Neural progenitor cell (in vitro differentiated cells): ENCODE measurements at regions not wholly inside any gene's neighbourhood (a gene's known extent, or its start where the extent isn't known, plus 50 kb on each side); places are given as distances from the start of the nearest gene placed in this dataset.
"Not testable (repeated sequence)": the region's sequence is repeated elsewhere in the genome, so short reads cannot be mapped to it uniquely, and the experiment has no call there.

ENCODE experiments used
- DNase-seq: peaks from one replicate; pipeline ENCODE4 v3.0.0-alpha.2; 2016; ENCODE audit warnings: low spot score
- H2AFZ ChIP-seq: fragments of 200-600 bp; sonication (generic); replicated peaks from 2 replicates; pipeline ENCODE4 v1.6.1; 2016; ENCODE audit warnings: antibody characterized with exemption
- H3F3A ChIP-seq: fragments of 200-600 bp; sonication (generic); 2 replicates; pipeline ENCODE4 v1.6.1; 2016; ENCODE audit warnings: antibody characterized with exemption, low read depth
- H3K27ac ChIP-seq: fragments of 200-600 bp; sonication (generic); 2 replicates; pipeline ENCODE4 v1.5.1; 2016; ENCODE audit warnings: mild to moderate bottlenecking
- H3K27me3 ChIP-seq: fragments of 200-600 bp; sonication (generic); 2 replicates; pipeline ENCODE4 v1.6.1; 2016; ENCODE audit warnings: mild to moderate bottlenecking, moderate library complexity
- H3K36me3 ChIP-seq: fragments of 200-600 bp; sonication (generic); 2 replicates; pipeline ENCODE4 v1.5.1; 2016
- H3K4me1 ChIP-seq: fragments of 200-600 bp; sonication (generic); 2 replicates; pipeline ENCODE4 v1.6.1; 2016; ENCODE audit warnings: mixed run types
- H3K4me2 ChIP-seq: fragments of 200-600 bp; sonication (generic); 2 replicates; pipeline ENCODE4 v1.6.1; 2016
- H3K4me3 ChIP-seq: fragments of 200-600 bp; sonication (generic); 2 replicates; pipeline ENCODE4 v1.5.1; 2016
- H3K79me2 ChIP-seq: fragments of 200-600 bp; sonication (generic); 2 replicates; pipeline ENCODE4 v1.6.1; 2016; ENCODE audit warnings: low read depth
- H3K9ac ChIP-seq: fragments of 200-600 bp; sonication (generic); 2 replicates; pipeline ENCODE4 v1.6.1; 2016
- H3K9me3 ChIP-seq: fragments of 200-600 bp; sonication (generic); 2 replicates; pipeline ENCODE4 v1.5.1; 2016; ENCODE audit warnings: low read depth
- H4K20me1 ChIP-seq: fragments of 200-600 bp; sonication (generic); 2 replicates; pipeline ENCODE4 v1.6.1; 2016; ENCODE audit warnings: low read depth
- H3K27ac Mint-ChIP-seq: 3 replicates; pipeline ENCODE4 v1.8.0; 2021; ENCODE audit warnings: mixed read lengths
- H3K27me3 Mint-ChIP-seq: 2 replicates; pipeline ENCODE4 v1.8.0; 2022; ENCODE audit warnings: low read depth, mild to moderate bottlenecking, inconsistent platforms, moderate library complexity, mixed read lengths; ENCODE audit not compliant: insufficient read depth
- H3K36me3 Mint-ChIP-seq: 3 replicates; pipeline ENCODE4 v1.8.0; 2021; ENCODE audit warnings: mixed read lengths
- H3K4me1 Mint-ChIP-seq: 3 replicates; pipeline ENCODE4 v1.8.0; 2021; ENCODE audit warnings: mixed read lengths
- H3K4me3 Mint-ChIP-seq: 3 replicates; pipeline ENCODE4 v1.8.0; 2021; ENCODE audit warnings: mild to moderate bottlenecking, moderate library complexity, mixed read lengths
- H3K9me3 Mint-ChIP-seq: 3 replicates; pipeline ENCODE4 v1.8.0; 2020; ENCODE audit warnings: mixed read lengths
- CTCF ChIP-seq: fragments of 200-600 bp; sonication (generic); IDR thresholded peaks from 2 replicates; pipeline ENCODE4 v1.5.1; 2017; ENCODE audit warnings: antibody characterized with exemption, mild to moderate bottlenecking
- EZH2 ChIP-seq: fragments of 200-600 bp; sonication (generic); IDR thresholded peaks from 2 replicates; pipeline ENCODE4 v1.6.1; 2017; ENCODE audit warnings: antibody characterized with exemption, mild to moderate bottlenecking, moderate library complexity
- EZH2phosphoT487 ChIP-seq: fragments of 200-600 bp; sonication (generic); IDR thresholded peaks from 2 replicates; pipeline ENCODE4 v1.6.1; 2017; ENCODE audit warnings: antibody characterized with exemption

GRCh38 chr1:93757256-93758036 lies 75.8 kb upstream of the BCAR3 start:
- no peak overlapping the region for H3K4me2 ChIP-seq
- H3K79me2 ChIP-seq: no peaks in the 10 kb centered on the region
- no peak overlapping the region for H3K27ac ChIP-seq
- H3K4me1 ChIP-seq: peaks cover 6% of the 10 kb centered on the region
- no peak for TF ChIP-seq EZH2
- TF ChIP-seq CTCF: no peak
- TF ChIP-seq EZH2phosphoT487: no peak
- no peak for DNase-seq
- H3K9me3 Mint-ChIP-seq: no peaks in the 10 kb centered on the region
- no peaks in the 10 kb centered on the region for H3K27me3 ChIP-seq
- no peaks in the 10 kb centered on the region for H3F3A ChIP-seq
- no peaks in the 10 kb centered on the region for H4K20me1 ChIP-seq
- no peaks in the 10 kb centered on the region for H3K36me3 ChIP-seq
- no peak overlapping the region for H2AFZ ChIP-seq
- H3K4me3 Mint-ChIP-seq: no peak overlapping the region
- H3K36me3 Mint-ChIP-seq: no peaks in the 10 kb centered on the region
- peak overlapping the region; percentile 27 for H3K27ac Mint-ChIP-seq
- H3K4me1 Mint-ChIP-seq: peaks cover 37% of the 10 kb centered on the region
- no peaks in the 10 kb centered on the region for H3K9me3 ChIP-seq
- peaks cover 20% of the 10 kb centered on the region for H3K27me3 Mint-ChIP-seq
- no peak overlapping the region for H3K9ac ChIP-seq
- H3K4me3 ChIP-seq: no peak overlapping the region

- H3K9me3 Mint-ChIP-seq: no peaks in the 10 kb centered on the region
- no peaks in the 10 kb centered on the region for H3K9me3 ChIP-seq
- H3K4me2 ChIP-seq: no peak overlapping the region
- no peak overlapping the region for H3K4me3 Mint-ChIP-seq
- H2AFZ ChIP-seq: no peak overlapping the region
- no peak for DNase-seq
- H3K27ac Mint-ChIP-seq: no peak overlapping the region
- H3K36me3 ChIP-seq: no peaks in the 10 kb centered on the region
- no peak overlapping the region for H3K27ac ChIP-seq
- H3K9ac ChIP-seq: no peak overlapping the region
- peaks cover 6% of the 10 kb centered on the region for H3K4me1 ChIP-seq
- H3K27me3 ChIP-seq: no peaks in the 10 kb centered on the region
- TF ChIP-seq EZH2phosphoT487 (no peak), EZH2 (no peak), CTCF (no peak)
- H3F3A ChIP-seq: no peaks in the 10 kb centered on the region
- peaks cover 37% of the 10 kb centered on the region for H3K4me1 Mint-ChIP-seq
- no peak overlapping the region for H3K4me3 ChIP-seq
- no peaks in the 10 kb centered on the region for H3K36me3 Mint-ChIP-seq
- H3K79me2 ChIP-seq: no peaks in the 10 kb centered on the region
- no peaks in the 10 kb centered on the region for H4K20me1 ChIP-seq
- peaks cover 21% of the 10 kb centered on the region for H3K27me3 Mint-ChIP-seq
Observed at GRCh38 chr1:93756657-93757056, 75.0 kb upstream of the BCAR3 start.

- not testable (repeated sequence) for DNase-seq, H3K27ac ChIP-seq, H3K4me3 Mint-ChIP-seq, H4K20me1 ChIP-seq, H3K27ac Mint-ChIP-seq, H3K4me1 ChIP-seq, H3K9me3 ChIP-seq, H3K9ac ChIP-seq, H3F3A ChIP-seq, H3K36me3 Mint-ChIP-seq, H3K27me3 ChIP-seq, H3K9me3 Mint-ChIP-seq, H3K79me2 ChIP-seq, H3K4me2 ChIP-seq, H2AFZ ChIP-seq, H3K4me3 ChIP-seq, H3K36me3 ChIP-seq
- H3K27me3 Mint-ChIP-seq: peaks cover 23% of the 10 kb centered on the region
- peaks cover 40% of the 10 kb centered on the region for H3K4me1 Mint-ChIP-seq
Observed at GRCh38 chr1:93755251-93755715, 73.6 kb upstream of the BCAR3 start.
